ENCODE measurements at regions not wholly inside any gene's neighbourhood (a gene's known extent, or its start where the extent isn't known, plus 50 kb on each side); places are given as distances from the start of the nearest gene placed in this dataset.

- no peak overlapping the region for H3K4me3 ChIP-seq (ENCODE audit: control insufficient read depth, low read depth, low read length)
- DNase-seq (ENCODE audit: low read depth) = no peak
- no peak for TF ChIP-seq CTCF (IDR thresholded peaks at IDR 0.05; ENCODE audit: control insufficient read depth, insufficient read depth, low read depth, low read length, missing control alignments)
Measured at GRCh38 chr7:109276348-109276747, 706.7 kb downstream of the DNAJB9 start.

- H3K4me3 ChIP-seq (ENCODE audit: control insufficient read depth, low read depth, low read length) = no peak overlapping the region
- no peak for TF ChIP-seq CTCF (IDR thresholded peaks at IDR 0.05; ENCODE audit: control insufficient read depth, insufficient read depth, low read depth, low read length, missing control alignments)
- DNase-seq (ENCODE audit: low read depth) = no peak
Measured at GRCh38 chr7:109282726-109283125, 713.1 kb downstream of the DNAJB9 start.

- no peak for TF ChIP-seq CTCF (IDR thresholded peaks at IDR 0.05; ENCODE audit: control insufficient read depth, insufficient read depth, low read depth, low read length, missing control alignments)
- DNase-seq (ENCODE audit: low read depth) = no peak
- no peak overlapping the region for H3K4me3 ChIP-seq (ENCODE audit: control insufficient read depth, low read depth, low read length)
Measured at GRCh38 chr7:109284943-109285342, 715.3 kb downstream of the DNAJB9 start.

- no peak for DNase-seq (ENCODE audit: low read depth)
- H3K4me3 ChIP-seq (ENCODE audit: control insufficient read depth, low read depth, low read length) = no peak overlapping the region
- no peak for TF ChIP-seq CTCF (IDR thresholded peaks at IDR 0.05; ENCODE audit: control insufficient read depth, insufficient read depth, low read depth, low read length, missing control alignments)
Measured at GRCh38 chr7:109295158-109295557, 725.5 kb downstream of the DNAJB9 start.

- TF ChIP-seq CTCF (IDR thresholded peaks at IDR 0.05; ENCODE audit: control insufficient read depth, insufficient read depth, low read depth, low read length, missing control alignments) = no peak
- no peak for DNase-seq (ENCODE audit: low read depth)
- H3K4me3 ChIP-seq (ENCODE audit: control insufficient read depth, low read depth, low read length) = no peak overlapping the region
Measured at GRCh38 chr7:109308816-109309215, 739.1 kb downstream of the DNAJB9 start.

GRCh38 chr7:109309790-109310189 lies 740.1 kb downstream of the DNAJB9 start:
- no peak for TF ChIP-seq CTCF (IDR thresholded peaks at IDR 0.05; ENCODE audit: control insufficient read depth, insufficient read depth, low read depth, low read length, missing control alignments)

GRCh38 chr7:109318136-109318535 lies 748.5 kb downstream of the DNAJB9 start:
- TF ChIP-seq CTCF (IDR thresholded peaks at IDR 0.05; ENCODE audit: control insufficient read depth, insufficient read depth, low read depth, low read length, missing control alignments) = no peak
- no peak for DNase-seq (ENCODE audit: low read depth)
- no peak overlapping the region for H3K4me3 ChIP-seq (ENCODE audit: control insufficient read depth, low read depth, low read length)

More at GRCh38 chr7:109309790-109310189, 740.1 kb downstream of the DNAJB9 start:
- DNase-seq (ENCODE audit: low read depth) = no peak
- H3K4me3 ChIP-seq (ENCODE audit: control insufficient read depth, low read depth, low read length) = no peak overlapping the region

Data from AG09309 (cell line).